ENCODE measurements at regions not wholly inside any gene's neighbourhood (a gene's known extent, or its start where the extent isn't known, plus 50 kb on each side); places are given as distances from the start of the nearest gene placed in this dataset.
"Not testable (repeated sequence)": the region's sequence is repeated elsewhere in the genome, so short reads cannot be mapped to it uniquely, and the experiment has no call there.

- Histone ChIP-seq H3K4me3 (ENCODE audit: low read length in 2 of 2) (no peak overlapping the region), H3K9me3 (ENCODE audit: control insufficient read depth in 2 of 2, insufficient read depth in 1 of 2, low read length in 1 of 2) (peaks cover 0 to 3% of the 10 kb centered on the region in 2 donors), H3K4me1 (ENCODE audit: control insufficient read depth in 2 of 2, insufficient read depth in 2 of 2, low read length in 2 of 2) (no peaks in the 10 kb centered on the region), H3K27ac (ENCODE audit: low read depth in 1 of 2, low read length in 1 of 2) (no peak overlapping the region), H3K36me3 (ENCODE audit: control insufficient read depth in 2 of 2, insufficient read depth in 2 of 2, low read length in 1 of 2) (no peaks in the 10 kb centered on the region), H3K27me3 (ENCODE audit: control insufficient read depth in 2 of 2, insufficient read depth in 1 of 2, low read length in 1 of 2) (no peaks in the 10 kb centered on the region)
- no peak for DNase-seq (ENCODE audit: low read depth in 6 of 9, low spot score in 9 of 9)
- WGBS: 84% methylated on average over 3 of the region's 3 CpGs
Measured at GRCh38 chr12:126271159-126271558, 1205.9 kb downstream of the AACS start.

- Histone ChIP-seq H3K4me1 (ENCODE audit: control insufficient read depth in 2 of 2, insufficient read depth in 2 of 2, low read length in 2 of 2) (no peaks in the 10 kb centered on the region), H3K27me3 (ENCODE audit: control insufficient read depth in 2 of 2, insufficient read depth in 1 of 2, low read length in 1 of 2) (no peaks in the 10 kb centered on the region), H3K4me3 (ENCODE audit: low read length in 2 of 2) (no peak overlapping the region), H3K36me3 (ENCODE audit: control insufficient read depth in 2 of 2, insufficient read depth in 2 of 2, low read length in 1 of 2) (no peaks in the 10 kb centered on the region), H3K27ac (ENCODE audit: low read depth in 1 of 2, low read length in 1 of 2) (no peak overlapping the region), H3K9me3 (ENCODE audit: control insufficient read depth in 2 of 2, insufficient read depth in 1 of 2, low read length in 1 of 2) (peaks cover 0 to 4% of the 10 kb centered on the region in 2 donors)
- DNase-seq (ENCODE audit: low read depth in 6 of 9, low spot score in 9 of 9): no peak
- WGBS: 71% methylated on average over 4 of the region's 4 CpGs
Measured at GRCh38 chr12:126282691-126283090, 1217.5 kb downstream of the AACS start.

DNA sequence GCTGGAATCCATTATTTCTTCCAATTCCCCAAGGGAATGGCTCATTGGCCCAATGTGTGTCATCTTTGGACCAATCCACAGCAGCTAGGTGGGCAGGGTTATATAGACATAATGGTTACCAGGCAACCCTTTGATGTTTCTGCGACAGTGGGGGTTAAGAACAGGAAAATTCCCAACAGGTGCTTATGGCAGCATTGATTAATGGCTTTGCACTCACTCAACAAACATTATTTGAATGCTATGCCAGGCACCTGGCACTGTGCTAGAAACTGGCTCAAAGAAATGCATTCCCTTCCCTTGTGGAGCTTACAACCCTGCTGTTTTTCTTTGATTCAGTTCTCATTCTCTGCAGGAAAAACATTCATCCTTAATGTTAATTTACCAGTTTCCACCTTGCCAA, 1221.0 kb downstream of the AACS start:
- DNase-seq (ENCODE audit: low read depth in 6 of 9, low spot score in 9 of 9): no peak
- no peaks in the 10 kb centered on the region for H3K27me3 ChIP-seq (ENCODE audit: control insufficient read depth in 2 of 2, insufficient read depth in 1 of 2, low read length in 1 of 2)
- no peak overlapping the region for H3K4me3 ChIP-seq (ENCODE audit: low read length in 2 of 2)
- H3K27ac ChIP-seq (ENCODE audit: low read depth in 1 of 2, low read length in 1 of 2): no peak overlapping the region
- no peaks in the 10 kb centered on the region for H3K4me1 ChIP-seq (ENCODE audit: control insufficient read depth in 2 of 2, insufficient read depth in 2 of 2, low read length in 2 of 2)
- H3K36me3 ChIP-seq (ENCODE audit: control insufficient read depth in 2 of 2, insufficient read depth in 2 of 2, low read length in 1 of 2): no peaks in the 10 kb centered on the region
- WGBS: 81% methylated on average over 1 of the region's 1 CpG
- no peaks in the 10 kb centered on the region for H3K9me3 ChIP-seq (ENCODE audit: control insufficient read depth in 2 of 2, insufficient read depth in 1 of 2, low read length in 1 of 2)

- H3K27ac ChIP-seq (ENCODE audit: low read depth in 1 of 2, low read length in 1 of 2): no peak overlapping the region
- DNase-seq (ENCODE audit: low read depth in 6 of 9, low spot score in 9 of 9): no peak
- no peaks in the 10 kb centered on the region for H3K36me3 ChIP-seq (ENCODE audit: control insufficient read depth in 2 of 2, insufficient read depth in 2 of 2, low read length in 1 of 2)
- H3K9me3 ChIP-seq (ENCODE audit: control insufficient read depth in 2 of 2, insufficient read depth in 1 of 2, low read length in 1 of 2): peaks cover 0 to 4% of the 10 kb centered on the region in 2 donors
- H3K4me1 ChIP-seq (ENCODE audit: control insufficient read depth in 2 of 2, insufficient read depth in 2 of 2, low read length in 2 of 2): no peaks in the 10 kb centered on the region
- no peaks in the 10 kb centered on the region for H3K27me3 ChIP-seq (ENCODE audit: control insufficient read depth in 2 of 2, insufficient read depth in 1 of 2, low read length in 1 of 2)
- H3K4me3 ChIP-seq (ENCODE audit: low read length in 2 of 2): no peak overlapping the region
Measured at GRCh38 chr12:126290456-126290855, 1225.2 kb downstream of the AACS start.

DNA sequence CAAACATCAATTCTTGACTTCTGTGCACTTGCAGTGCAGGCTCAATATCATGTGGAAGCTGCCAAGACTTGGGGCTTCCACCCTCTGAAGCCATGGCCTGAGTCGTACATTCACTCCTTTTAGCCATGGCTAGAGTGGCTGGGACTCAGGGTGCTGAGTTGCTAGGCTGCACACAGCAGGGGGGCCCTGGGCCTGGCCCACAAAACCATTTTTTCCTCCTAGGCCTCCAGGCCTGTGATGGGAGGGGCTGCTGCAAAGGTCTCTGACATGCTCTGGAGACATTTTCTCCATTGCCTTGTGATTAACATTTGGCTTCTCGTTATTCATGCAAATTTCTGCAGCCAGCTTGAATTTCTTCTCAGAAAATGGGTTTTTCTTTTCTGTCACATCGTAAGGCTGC, 1226.8 kb downstream of the AACS start:
- not testable (repeated sequence) for H3K4me3 ChIP-seq (ENCODE audit: low read length in 2 of 2); H3K4me1 ChIP-seq (ENCODE audit: control insufficient read depth in 2 of 2, insufficient read depth in 2 of 2, low read length in 2 of 2); DNase-seq (ENCODE audit: low read depth in 6 of 9, low spot score in 9 of 9); H3K27ac ChIP-seq (ENCODE audit: low read depth in 1 of 2, low read length in 1 of 2); H3K27me3 ChIP-seq (ENCODE audit: control insufficient read depth in 2 of 2, insufficient read depth in 1 of 2, low read length in 1 of 2); H3K9me3 ChIP-seq (ENCODE audit: control insufficient read depth in 2 of 2, insufficient read depth in 1 of 2, low read length in 1 of 2); H3K36me3 ChIP-seq (ENCODE audit: control insufficient read depth in 2 of 2, insufficient read depth in 2 of 2, low read length in 1 of 2)
- 90% methylated on average over 3 of the region's 3 CpGs for WGBS

DNA sequence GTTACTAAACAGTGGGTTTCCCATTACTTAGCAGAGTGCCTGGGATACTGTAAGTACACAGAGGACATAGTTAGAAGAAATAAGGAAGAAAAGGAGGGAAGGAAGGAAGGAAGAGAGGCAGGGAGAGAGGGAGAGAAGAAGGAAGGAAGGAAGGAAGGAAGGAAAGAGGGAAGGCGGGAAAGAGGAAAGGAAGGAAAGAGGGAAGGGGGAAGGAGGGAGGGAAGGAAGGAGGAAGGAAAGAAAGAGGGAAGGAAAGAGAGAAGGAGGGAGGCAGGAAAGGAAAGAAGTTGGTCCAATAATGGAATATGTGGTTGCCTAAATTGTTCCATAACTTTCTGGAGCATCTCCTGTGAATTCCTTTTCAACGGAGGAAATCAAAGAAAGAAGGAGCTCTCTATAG, 1230.4 kb downstream of the AACS start:
- H3K27ac ChIP-seq (ENCODE audit: low read depth in 1 of 2, low read length in 1 of 2): no peak overlapping the region
- no peaks in the 10 kb centered on the region for H3K4me1 ChIP-seq (ENCODE audit: control insufficient read depth in 2 of 2, insufficient read depth in 2 of 2, low read length in 2 of 2)
- no peaks in the 10 kb centered on the region for H3K36me3 ChIP-seq (ENCODE audit: control insufficient read depth in 2 of 2, insufficient read depth in 2 of 2, low read length in 1 of 2)
- peaks cover 0 to 4% of the 10 kb centered on the region in 2 donors for H3K9me3 ChIP-seq (ENCODE audit: control insufficient read depth in 2 of 2, insufficient read depth in 1 of 2, low read length in 1 of 2)
- no peak overlapping the region for H3K4me3 ChIP-seq (ENCODE audit: low read length in 2 of 2)
- 94% methylated on average over 2 of the region's 2 CpGs for WGBS
- H3K27me3 ChIP-seq (ENCODE audit: control insufficient read depth in 2 of 2, insufficient read depth in 1 of 2, low read length in 1 of 2): no peaks in the 10 kb centered on the region
- no peak for DNase-seq (ENCODE audit: low read depth in 6 of 9, low spot score in 9 of 9)

- WGBS: 76% methylated on average over 3 of the region's 3 CpGs
- H3K9me3 ChIP-seq (ENCODE audit: control insufficient read depth in 2 of 2, insufficient read depth in 1 of 2, low read length in 1 of 2): no peaks in the 10 kb centered on the region
- no peaks in the 10 kb centered on the region for H3K4me1 ChIP-seq (ENCODE audit: control insufficient read depth in 2 of 2, insufficient read depth in 2 of 2, low read length in 2 of 2)
- no peak overlapping the region for H3K27ac ChIP-seq (ENCODE audit: low read depth in 1 of 2, low read length in 1 of 2)
- no peaks in the 10 kb centered on the region for H3K36me3 ChIP-seq (ENCODE audit: control insufficient read depth in 2 of 2, insufficient read depth in 2 of 2, low read length in 1 of 2)
- DNase-seq (ENCODE audit: low read depth in 6 of 9, low spot score in 9 of 9): no peak
- H3K27me3 ChIP-seq (ENCODE audit: control insufficient read depth in 2 of 2, insufficient read depth in 1 of 2, low read length in 1 of 2): no peaks in the 10 kb centered on the region
- H3K4me3 ChIP-seq (ENCODE audit: low read length in 2 of 2): no peak overlapping the region
Measured at GRCh38 chr12:126309278-126309677, 1244.0 kb downstream of the AACS start.

GRCh38 chr12:126312457-126312856, 1247.2 kb downstream of the AACS start:
- no peak for DNase-seq (ENCODE audit: low read depth in 6 of 9, low spot score in 9 of 9)
- Histone ChIP-seq H3K36me3 (ENCODE audit: control insufficient read depth in 2 of 2, insufficient read depth in 2 of 2, low read length in 1 of 2) (no peaks in the 10 kb centered on the region), H3K4me3 (ENCODE audit: low read length in 2 of 2) (no peak overlapping the region), H3K27ac (ENCODE audit: low read depth in 1 of 2, low read length in 1 of 2) (no peak overlapping the region), H3K27me3 (ENCODE audit: control insufficient read depth in 2 of 2, insufficient read depth in 1 of 2, low read length in 1 of 2) (no peaks in the 10 kb centered on the region), H3K9me3 (ENCODE audit: control insufficient read depth in 2 of 2, insufficient read depth in 1 of 2, low read length in 1 of 2) (no peaks in the 10 kb centered on the region), H3K4me1 (ENCODE audit: control insufficient read depth in 2 of 2, insufficient read depth in 2 of 2, low read length in 2 of 2) (no peaks in the 10 kb centered on the region)
- WGBS: 76% methylated on average over 3 of the region's 3 CpGs

DNA sequence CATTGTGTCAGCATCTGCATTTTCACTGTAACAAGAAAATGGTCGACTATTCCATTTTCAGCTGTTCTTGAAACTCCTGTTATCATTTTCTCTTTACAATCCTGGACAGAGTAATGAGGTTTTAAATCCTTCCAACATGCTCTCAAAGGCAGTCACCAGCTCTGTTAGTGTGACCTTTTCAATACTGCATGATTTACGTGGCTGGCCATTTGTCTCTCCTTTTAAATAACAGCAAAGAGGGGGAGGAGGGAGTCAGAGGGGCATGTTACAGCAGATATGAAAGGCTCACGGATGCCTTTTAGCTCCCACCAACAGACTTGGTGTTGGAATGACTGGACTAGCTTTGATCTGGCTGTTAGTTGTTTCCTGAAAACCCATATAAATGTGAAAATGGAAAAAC, 1251.2 kb downstream of the AACS start:
- Histone ChIP-seq H3K9me3 (ENCODE audit: control insufficient read depth in 2 of 2, insufficient read depth in 1 of 2, low read length in 1 of 2) (no peaks in the 10 kb centered on the region), H3K4me3 (ENCODE audit: low read length in 2 of 2) (no peak overlapping the region), H3K27ac (ENCODE audit: low read depth in 1 of 2, low read length in 1 of 2) (no peak overlapping the region), H3K36me3 (ENCODE audit: control insufficient read depth in 2 of 2, insufficient read depth in 2 of 2, low read length in 1 of 2) (no peaks in the 10 kb centered on the region), H3K27me3 (ENCODE audit: control insufficient read depth in 2 of 2, insufficient read depth in 1 of 2, low read length in 1 of 2) (no peaks in the 10 kb centered on the region), H3K4me1 (ENCODE audit: control insufficient read depth in 2 of 2, insufficient read depth in 2 of 2, low read length in 2 of 2) (no peaks in the 10 kb centered on the region)
- no peak for DNase-seq (ENCODE audit: low read depth in 6 of 9, low spot score in 9 of 9)
- 50% methylated on average over 3 of the region's 3 CpGs for WGBS
